AG10803 (cell line): ENCODE measurements at regions not wholly inside any gene's neighbourhood (a gene's known extent, or its start where the extent isn't known, plus 50 kb on each side); places are given as distances from the start of the nearest gene placed in this dataset.

ENCODE experiments used
- DNase-seq: peaks from one replicate; pipeline ENCODE4 v3.0.0; 2010; ENCODE audit warnings: low read depth
- H3K4me3 ChIP-seq: 2 replicates; pipeline ENCODE4 v1.5.1; 2011; ENCODE audit warnings: mild to moderate bottlenecking, low read length, control low read depth
- TF ChIP-seq, protein P1 (sequence below): conservative IDR thresholded peaks from 2 replicates; pipeline ENCODE4 v1.5.1; 2011; ENCODE audit warnings: mild to moderate bottlenecking, low read length, control low read depth, inconsistent platforms

DNA sequence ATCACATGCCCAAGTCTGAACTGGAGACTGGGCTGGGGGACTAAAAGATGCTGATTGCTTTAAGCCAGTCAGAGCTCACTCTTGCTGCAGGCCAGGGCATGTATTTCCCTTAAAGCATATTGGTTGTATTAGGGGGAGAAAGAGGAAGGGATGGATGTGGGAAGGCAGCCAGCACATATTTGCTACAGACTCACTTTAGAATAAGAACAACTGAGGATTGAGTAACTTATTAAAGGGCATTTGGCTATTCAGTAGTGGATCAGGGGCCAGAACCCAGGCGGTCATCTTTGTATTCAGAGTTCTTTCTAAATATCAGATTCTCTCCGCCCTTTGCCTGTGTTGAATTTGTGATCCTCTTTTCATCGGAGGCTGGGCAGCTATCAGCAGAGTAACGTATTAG lies 231.7 kb downstream of the HAPSTR1 start:
- TF ChIP-seq, protein P1, sequence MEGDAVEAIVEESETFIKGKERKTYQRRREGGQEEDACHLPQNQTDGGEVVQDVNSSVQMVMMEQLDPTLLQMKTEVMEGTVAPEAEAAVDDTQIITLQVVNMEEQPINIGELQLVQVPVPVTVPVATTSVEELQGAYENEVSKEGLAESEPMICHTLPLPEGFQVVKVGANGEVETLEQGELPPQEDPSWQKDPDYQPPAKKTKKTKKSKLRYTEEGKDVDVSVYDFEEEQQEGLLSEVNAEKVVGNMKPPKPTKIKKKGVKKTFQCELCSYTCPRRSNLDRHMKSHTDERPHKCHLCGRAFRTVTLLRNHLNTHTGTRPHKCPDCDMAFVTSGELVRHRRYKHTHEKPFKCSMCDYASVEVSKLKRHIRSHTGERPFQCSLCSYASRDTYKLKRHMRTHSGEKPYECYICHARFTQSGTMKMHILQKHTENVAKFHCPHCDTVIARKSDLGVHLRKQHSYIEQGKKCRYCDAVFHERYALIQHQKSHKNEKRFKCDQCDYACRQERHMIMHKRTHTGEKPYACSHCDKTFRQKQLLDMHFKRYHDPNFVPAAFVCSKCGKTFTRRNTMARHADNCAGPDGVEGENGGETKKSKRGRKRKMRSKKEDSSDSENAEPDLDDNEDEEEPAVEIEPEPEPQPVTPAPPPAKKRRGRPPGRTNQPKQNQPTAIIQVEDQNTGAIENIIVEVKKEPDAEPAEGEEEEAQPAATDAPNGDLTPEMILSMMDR, result no peak
- DNase-seq, result no peak
- no peak overlapping the region for H3K4me3 ChIP-seq

DNA sequence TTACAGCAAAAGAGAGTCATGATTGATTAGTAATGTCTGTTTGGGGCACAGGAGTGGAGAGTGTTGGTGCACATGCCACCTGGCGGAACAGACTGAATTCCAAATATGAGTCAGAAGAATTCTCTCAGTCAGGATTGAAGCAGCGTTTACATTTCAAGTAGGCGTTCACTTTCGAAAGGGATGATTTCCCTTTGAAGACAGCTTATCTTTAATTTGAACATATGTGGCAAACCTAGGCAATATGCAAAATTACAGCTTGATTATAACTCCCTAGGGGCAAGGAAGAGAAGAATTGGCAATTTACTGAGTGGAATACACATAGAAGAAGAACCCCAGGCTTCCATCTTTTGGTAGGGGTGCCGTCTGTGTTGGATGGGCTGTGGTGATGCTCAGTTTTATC lies 235.8 kb downstream of the HAPSTR1 start:
- TF ChIP-seq, protein P1, result no peak

DNA sequence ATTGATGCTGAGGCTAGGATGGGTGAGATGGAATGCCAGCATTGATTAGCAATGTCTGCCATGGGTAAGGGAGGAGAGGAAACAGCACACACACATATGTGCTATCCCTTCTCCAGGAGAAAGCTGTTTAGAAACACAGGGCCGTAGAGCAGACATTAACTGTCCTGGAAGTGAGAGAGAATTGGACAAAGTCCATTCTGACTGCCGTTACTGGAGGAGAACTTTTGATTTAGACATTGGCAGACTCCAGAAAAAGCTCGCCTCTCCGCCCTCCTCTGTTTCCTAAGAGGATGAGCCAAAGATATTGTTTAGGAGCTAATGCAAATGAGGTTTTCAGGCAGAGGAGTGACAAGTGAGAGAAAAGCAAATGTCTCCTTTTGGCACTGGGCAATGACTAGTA lies 237.0 kb downstream of the HAPSTR1 start:
- DNase-seq, result no peak

More for the DNA sequence above, 235.8 kb downstream of the HAPSTR1 start:
- H3K4me3 ChIP-seq, result no peak overlapping the region
- DNase-seq, result no peak

DNA sequence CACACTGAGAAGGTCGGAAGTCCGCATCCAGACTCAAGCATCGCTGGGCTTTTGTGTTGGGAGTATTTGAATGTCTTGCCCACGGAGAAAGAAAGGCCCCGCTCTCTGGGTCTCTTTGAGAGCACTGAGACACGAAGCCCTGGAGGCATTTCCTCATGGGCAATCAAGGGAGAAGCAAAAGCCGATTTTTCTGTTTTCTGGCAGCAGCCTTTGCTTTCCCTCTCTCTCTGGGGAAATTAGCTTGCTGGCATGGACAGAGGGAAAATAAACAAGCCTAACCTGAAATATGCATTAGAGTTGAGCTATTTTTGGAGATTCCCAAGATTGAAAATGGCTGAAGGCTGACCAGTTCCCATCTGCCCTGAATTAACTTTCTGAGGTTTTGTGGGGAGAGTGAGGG lies 238.7 kb downstream of the HAPSTR1 start:
- TF ChIP-seq, protein P1, result no peak
- DNase-seq, result no peak
- no peak overlapping the region for H3K4me3 ChIP-seq

More for the DNA sequence above, 237.0 kb downstream of the HAPSTR1 start:
- TF ChIP-seq, protein P1, result no peak
- H3K4me3 ChIP-seq, result no peak overlapping the region

DNA sequence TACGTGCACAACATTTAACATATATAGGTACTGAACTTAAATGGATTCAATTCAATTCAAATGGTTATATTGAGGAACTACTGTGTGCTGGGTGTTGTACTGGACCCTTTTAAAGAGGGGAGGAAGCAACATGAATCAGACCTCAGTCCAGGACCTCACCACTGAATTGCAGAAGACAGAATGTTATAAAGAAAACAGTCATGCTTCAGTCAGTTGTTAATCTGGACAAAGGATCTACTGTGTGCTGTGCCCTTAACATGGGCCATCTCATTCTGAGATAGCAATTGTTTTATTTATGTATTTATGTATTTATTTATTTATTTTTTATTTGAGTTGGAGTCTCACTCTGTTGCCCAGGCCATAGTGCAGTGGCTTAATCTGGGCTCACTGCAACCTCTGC lies 240.1 kb downstream of the HAPSTR1 start:
- DNase-seq, result no peak

DNA sequence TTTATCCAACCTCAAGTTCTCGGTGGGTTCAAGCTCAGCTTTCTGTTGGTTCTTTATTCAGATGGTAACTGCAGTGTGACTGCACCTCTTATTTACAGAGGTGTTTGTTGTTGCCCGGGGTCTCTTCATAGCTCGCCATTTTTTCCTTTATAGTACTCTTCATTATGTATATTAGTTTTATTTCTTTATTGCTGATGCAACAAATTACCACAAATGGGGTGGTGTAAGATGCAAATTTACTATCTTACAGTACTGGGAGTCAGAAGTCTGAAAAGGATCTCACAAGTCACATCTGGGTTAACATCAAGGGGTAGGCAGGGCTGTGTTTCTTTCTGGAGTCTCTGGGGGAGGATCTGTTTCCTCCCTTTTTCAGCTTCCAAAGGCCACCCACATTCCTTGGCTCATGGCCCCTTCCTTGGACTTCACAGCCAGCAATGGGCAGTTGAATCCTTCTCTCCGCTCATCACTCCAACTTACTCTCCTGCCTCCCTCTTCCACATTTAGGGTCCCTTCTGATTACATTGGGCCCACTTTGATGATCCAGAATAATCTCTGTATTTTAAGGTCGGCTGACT lies 241.2 kb downstream of the HAPSTR1 start:
- TF ChIP-seq, protein P1, result no peak

More for the DNA sequence above, 240.1 kb downstream of the HAPSTR1 start:
- TF ChIP-seq, protein P1, result no peak
- H3K4me3 ChIP-seq, result no peak overlapping the region

DNA sequence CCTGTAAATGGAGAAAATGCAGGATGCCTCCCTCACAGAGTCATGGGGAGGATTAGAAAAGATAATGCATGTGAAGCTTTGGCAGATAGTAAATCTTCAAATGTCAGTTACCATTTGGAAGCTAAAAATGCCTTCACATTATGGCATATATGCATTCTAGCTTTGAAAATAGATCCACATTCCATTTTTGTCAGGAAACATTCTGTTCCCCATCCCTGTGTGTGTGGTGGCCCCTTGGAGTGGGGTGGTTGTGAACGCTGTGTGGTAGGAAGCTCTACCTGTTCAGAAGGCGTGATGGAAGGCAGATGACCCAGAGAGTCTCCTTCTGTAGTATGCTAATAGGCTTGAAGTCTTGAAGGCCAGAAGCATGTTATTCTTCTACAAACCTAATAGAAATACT lies 242.0 kb downstream of the HAPSTR1 start:
- TF ChIP-seq, protein P1, result no peak
- DNase-seq, result no peak
- no peak overlapping the region for H3K4me3 ChIP-seq

More for the DNA sequence above, 241.2 kb downstream of the HAPSTR1 start:
- no peak overlapping the region for H3K4me3 ChIP-seq
- no peak for DNase-seq
